ENCODE measurements at regions not wholly inside any gene's neighbourhood (a gene's known extent, or its start where the extent isn't known, plus 50 kb on each side); places are given as distances from the start of the nearest gene placed in this dataset.

- no peak for TF ChIP-seq ZBTB1 (CRISPR knock-in tag; IDR thresholded peaks at IDR 0.05; ENCODE audit: borderline replicate concordance, low read depth)
Measured at GRCh38 chr2:184305105-184305504, 293.2 kb upstream of the ZNF804A start (continued).

DNA sequence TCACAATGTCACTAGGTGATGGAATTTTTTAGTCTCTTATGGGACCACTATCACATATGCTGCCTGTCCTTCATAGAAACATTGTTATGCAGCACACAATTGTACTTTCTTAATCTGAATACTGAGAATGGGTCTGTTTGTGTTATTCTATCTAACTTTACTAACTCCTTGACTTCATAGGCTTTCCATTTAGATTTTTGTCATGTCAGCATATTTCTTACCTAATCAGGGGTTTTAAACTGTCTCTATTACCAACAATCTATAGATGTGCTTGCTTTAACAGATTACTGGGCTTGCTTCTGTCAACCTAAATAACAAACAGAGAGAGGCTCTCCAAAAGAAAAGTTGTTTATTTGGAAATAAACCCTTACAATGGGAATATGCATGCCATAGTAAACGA is 289.6 kb upstream of the ZNF804A start:
- Histone ChIP-seq H3K27ac (ENCODE audit: extremely low read depth, low read depth, low read length) (no peak overlapping the region), H3K4me2 (ENCODE audit: insufficient read depth, low read length) (no peak overlapping the region), H3K9ac (ENCODE audit: insufficient read depth in 1 of 2, low read depth in 2 of 2, low read length in 2 of 2) (no peak overlapping the region), H3K4me1 (replicated peaks in 1 of 2; ENCODE audit: control insufficient read depth in 2 of 2, insufficient read depth in 2 of 2, low read length in 2 of 2) (no peaks in the 10 kb centered on the region), H2AFZ (ENCODE audit: low read depth, low read length) (no peak overlapping the region), H3K79me2 (ENCODE audit: control insufficient read depth, insufficient read depth, low read length) (no peaks in the 10 kb centered on the region), H4K20me1 (replicated peaks; ENCODE audit: control insufficient read depth, insufficient read depth, low read length) (no peaks in the 10 kb centered on the region), H3K27me3 (ENCODE audit: control insufficient read depth in 2 of 2, insufficient read depth in 2 of 2, low read length in 2 of 2) (no peaks in the 10 kb centered on the region), H3K36me3 (ENCODE audit: control insufficient read depth, insufficient read depth, low read length) (no peaks in the 10 kb centered on the region), H3K4me3 (no peak overlapping the region), H3K9me1 (ENCODE audit: control insufficient read depth, insufficient read depth, low read length) (no peaks in the 10 kb centered on the region), H3K9me3 (replicated peaks; ENCODE audit: control insufficient read depth, insufficient read depth, low read depth, low read length) (no peaks in the 10 kb centered on the region; the same call in 1 of the 2 replicates)
- 0% methylated on average over 1 of the region's 1 CpG for WGBS (ENCODE audit: insufficient coverage, low coverage, missing lambda C conversion rate)
- intact Hi-C loops (cut with micrococcal nuclease) (no loop called here), in situ Hi-C loops (cut with MboI) (no loop called here)
- BruUV-seq (replicated peaks) = no TSS peak
- FAIRE-seq (no peak), ATAC-seq (no peak), DNase-seq (ENCODE audit: extremely low read depth in 1 of 4, low spot score in 3 of 4) (no peak)
- CTCF ChIA-PET (ENCODE audit: low intra/inter-chr PET ratio) = no interaction called here
- POLR2A ChIA-PET = no interaction called here
- TF ChIP-seq MAFK (IDR thresholded peaks at IDR 0.05; ENCODE audit: low read length) (peak; percentile 100), ZBTB33 (CRISPR knock-in tag; IDR thresholded peaks at IDR 0.05) (no peak), NR0B1 (IDR thresholded peaks at IDR 0.05; ENCODE audit: partially characterized antibody) (no peak), TAF9B (IDR thresholded peaks at IDR 0.05; ENCODE audit: partially characterized antibody) (no peak), ZNF316 (IDR thresholded peaks at IDR 0.05) (peak; percentile 96), MAFF (IDR thresholded peaks at IDR 0.05; ENCODE audit: low read length) (peak; percentile 99), BRD4 (IDR thresholded peaks at IDR 0.05) (no peak), SFPQ (IDR thresholded peaks at IDR 0.05; ENCODE audit: low read depth, low read length) (no peak), STAG1 (CRISPR knock-in tag; IDR thresholded peaks at IDR 0.05; ENCODE audit: borderline replicate concordance) (no peak), MAFG (tag; conservative IDR thresholded peaks at IDR 0.05) (peak; percentile 92), SAFB2 (IDR thresholded peaks at IDR 0.05; ENCODE audit: borderline replicate concordance, low read depth, low read length, severe bottlenecking) (no peak), C11orf30 (IDR thresholded peaks at IDR 0.05; ENCODE audit: low read depth) (peak; percentile 88)
- TF ChIP-seq, protein P1, sequence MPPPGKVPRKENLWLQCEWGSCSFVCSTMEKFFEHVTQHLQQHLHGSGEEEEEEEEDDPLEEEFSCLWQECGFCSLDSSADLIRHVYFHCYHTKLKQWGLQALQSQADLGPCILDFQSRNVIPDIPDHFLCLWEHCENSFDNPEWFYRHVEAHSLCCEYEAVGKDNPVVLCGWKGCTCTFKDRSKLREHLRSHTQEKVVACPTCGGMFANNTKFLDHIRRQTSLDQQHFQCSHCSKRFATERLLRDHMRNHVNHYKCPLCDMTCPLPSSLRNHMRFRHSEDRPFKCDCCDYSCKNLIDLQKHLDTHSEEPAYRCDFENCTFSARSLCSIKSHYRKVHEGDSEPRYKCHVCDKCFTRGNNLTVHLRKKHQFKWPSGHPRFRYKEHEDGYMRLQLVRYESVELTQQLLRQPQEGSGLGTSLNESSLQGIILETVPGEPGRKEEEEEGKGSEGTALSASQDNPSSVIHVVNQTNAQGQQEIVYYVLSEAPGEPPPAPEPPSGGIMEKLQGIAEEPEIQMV (tag; conservative IDR thresholded peaks at IDR 0.05; ENCODE audit: low read depth) = no peak
- TF ChIP-seq, protein P2, sequence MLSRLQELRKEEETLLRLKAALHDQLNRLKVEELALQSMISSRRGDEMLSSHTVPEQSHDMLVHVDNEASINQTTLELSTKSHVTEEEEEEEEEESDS (CRISPR knock-in tag; IDR thresholded peaks at IDR 0.05) = no peak
